HUES48 (cell line): ENCODE measurements at regions not wholly inside any gene's neighbourhood (a gene's known extent, or its start where the extent isn't known, plus 50 kb on each side); places are given as distances from the start of the nearest gene placed in this dataset.

ENCODE experiments used
- H3K27ac ChIP-seq: one replicate; pipeline ENCODE4 v1.7.0; 2013; ENCODE audit warnings: low read depth, low read length, inconsistent platforms
- H3K27me3 ChIP-seq: 2 replicates; pipeline ENCODE4 v1.6.1; 2013; ENCODE audit warnings: mild to moderate bottlenecking, low read length; ENCODE audit not compliant: control insufficient read depth, insufficient read depth
- H3K36me3 ChIP-seq: 2 replicates; pipeline ENCODE4 v1.6.1; 2013; ENCODE audit warnings: low read length; ENCODE audit not compliant: control insufficient read depth, insufficient read depth
- H3K4me1 ChIP-seq: 2 replicates; pipeline ENCODE4 v1.6.1; 2013; ENCODE audit warnings: mild to moderate bottlenecking, low read length; ENCODE audit not compliant: control insufficient read depth, insufficient read depth
- H3K4me3 ChIP-seq: 2 replicates; pipeline ENCODE4 v1.5.1; 2013; ENCODE audit warnings: mild to moderate bottlenecking, low read depth, low read length
- H3K9ac ChIP-seq: 2 replicates; pipeline ENCODE4 v1.6.1; 2013; ENCODE audit warnings: mild to moderate bottlenecking, low read depth, low read length, moderate library complexity
- H3K9me3 ChIP-seq: 2 replicates; pipeline ENCODE4 v1.6.1; 2013; ENCODE audit warnings: low read length; ENCODE audit not compliant: control insufficient read depth, insufficient read depth

DNA sequence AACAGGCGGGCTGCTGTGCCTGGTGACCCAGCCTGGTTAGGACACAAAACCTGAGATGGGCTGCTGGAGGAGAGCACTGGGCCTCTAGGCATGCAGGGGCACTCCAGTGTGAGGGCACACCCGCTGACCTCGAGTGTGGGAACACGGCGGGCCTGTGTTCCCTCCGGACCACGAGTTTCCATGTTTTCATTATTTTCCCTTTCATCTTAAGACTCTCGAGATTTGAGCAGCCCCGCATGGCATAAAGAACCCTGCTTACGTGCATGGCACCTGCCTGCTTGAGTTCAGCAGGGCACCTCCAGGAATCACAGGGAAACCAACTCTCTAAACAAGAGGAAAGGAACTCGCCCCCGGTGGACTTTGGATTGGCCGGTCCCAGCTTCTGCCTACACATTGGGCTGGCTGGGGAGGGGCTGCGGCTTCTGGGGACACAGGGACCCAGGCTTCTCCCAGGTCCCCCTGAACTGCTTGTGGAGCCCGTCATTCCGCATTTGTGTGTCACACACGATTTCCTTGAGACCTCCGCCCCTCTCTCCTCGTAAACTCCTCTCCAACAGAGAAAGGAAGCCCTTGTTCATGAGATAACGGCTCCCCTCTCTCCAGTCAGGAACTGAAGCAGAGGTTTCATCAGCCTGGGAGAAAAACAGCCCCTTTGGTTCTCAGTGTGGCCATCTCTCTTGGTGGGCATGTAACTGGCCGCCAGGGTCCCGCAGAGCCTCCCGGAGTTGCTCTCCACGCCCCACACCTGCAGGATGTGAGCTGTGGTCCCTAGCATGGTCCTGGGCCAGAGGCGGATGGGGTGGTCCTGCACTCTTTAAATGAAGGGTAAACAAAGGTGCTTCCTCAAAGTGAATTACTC is 181.8 kb downstream of the TTLL2 start:
- Histone ChIP-seq H3K27ac (no peak overlapping the region), H3K27me3 (no peaks in the 10 kb centered on the region), H3K4me1 (no peaks in the 10 kb centered on the region; the same call in 1 of the 2 replicates), H3K4me3 (no peak overlapping the region), H3K36me3 (no peaks in the 10 kb centered on the region), H3K9ac (no peak overlapping the region), H3K9me3 (no peaks in the 10 kb centered on the region)

DNA sequence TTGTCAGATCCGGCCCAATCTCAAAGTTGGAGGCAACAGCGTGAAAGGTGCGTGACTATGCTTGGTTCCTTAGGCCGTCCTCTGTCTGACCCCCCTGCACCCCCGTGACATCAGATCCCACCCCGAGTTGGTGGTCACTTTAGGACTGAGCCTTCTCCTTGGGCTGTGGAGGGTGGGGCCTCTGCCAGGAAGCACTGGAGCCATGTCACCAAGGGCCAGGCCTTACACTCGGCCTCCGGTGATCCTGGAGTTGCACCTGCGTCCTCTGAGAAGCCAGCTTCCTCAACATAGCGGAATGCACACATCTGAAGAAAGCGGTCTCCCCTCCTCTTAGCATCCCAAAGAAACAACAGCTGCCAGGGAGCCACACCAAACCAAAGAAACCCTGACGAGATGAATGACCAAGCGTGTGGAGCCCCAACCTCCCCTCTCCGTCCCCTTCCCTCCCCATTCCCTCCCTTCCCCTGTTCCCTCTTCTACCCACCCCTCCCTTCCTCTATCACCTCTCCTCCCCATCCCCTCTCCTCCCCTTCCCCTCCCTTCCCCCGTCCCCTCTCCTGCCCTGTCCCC is 182.6 kb downstream of the TTLL2 start:
- no peaks in the 10 kb centered on the region; the same call in 1 of the 2 replicates for H3K4me1 ChIP-seq
- H3K27me3 ChIP-seq, result no peaks in the 10 kb centered on the region
- no peaks in the 10 kb centered on the region for H3K9me3 ChIP-seq
- H3K4me3 ChIP-seq, result no peak overlapping the region
- H3K27ac ChIP-seq, result no peak overlapping the region
- H3K9ac ChIP-seq, result no peak overlapping the region
- H3K36me3 ChIP-seq, result no peaks in the 10 kb centered on the region

DNA sequence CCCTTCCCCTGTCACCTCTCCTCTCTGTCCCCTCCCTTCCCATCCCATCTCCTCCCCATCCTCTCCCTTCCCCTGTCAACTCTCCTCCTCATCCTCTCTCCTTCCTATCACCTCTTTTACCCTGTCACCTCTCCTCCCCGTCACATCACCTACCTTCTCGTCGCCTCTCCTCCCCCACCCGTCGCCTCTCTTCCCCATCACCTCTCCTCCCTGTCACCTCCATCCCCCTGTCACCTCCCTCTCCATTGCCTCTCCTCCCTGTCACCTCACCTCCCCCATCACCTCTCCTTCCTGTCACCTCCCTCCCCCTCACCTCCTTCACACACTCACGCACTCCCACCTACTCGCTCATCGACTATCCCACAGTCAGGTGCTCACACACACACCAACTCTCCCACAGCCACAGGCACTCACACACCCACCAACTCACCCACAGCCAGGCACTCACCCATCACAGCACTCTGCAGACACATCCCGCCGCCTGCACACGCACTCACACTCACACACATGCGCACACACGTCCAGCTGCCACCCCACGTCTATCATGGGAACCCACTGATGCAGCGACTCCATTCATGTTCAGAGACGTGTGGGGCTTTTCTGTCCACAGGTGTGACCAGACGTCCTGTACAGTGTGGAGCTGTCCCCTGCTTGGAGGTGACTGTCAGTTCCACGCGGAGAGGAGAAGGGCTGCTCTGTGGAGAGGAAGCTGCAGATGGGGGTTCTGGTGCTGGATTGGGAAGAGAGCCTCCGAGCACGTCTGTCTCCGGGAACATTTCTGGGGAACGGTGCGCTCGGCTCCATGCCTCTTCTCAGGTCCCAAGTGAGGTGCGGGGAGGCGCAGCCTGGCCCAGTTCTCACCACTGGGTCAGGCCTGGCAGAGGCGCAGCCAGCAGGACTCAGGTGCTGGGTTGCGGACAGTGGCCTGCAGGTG is 184.3 kb downstream of the TTLL2 start:
- no peaks in the 10 kb centered on the region for H3K36me3 ChIP-seq
- H3K27me3 ChIP-seq, result no peaks in the 10 kb centered on the region

DNA sequence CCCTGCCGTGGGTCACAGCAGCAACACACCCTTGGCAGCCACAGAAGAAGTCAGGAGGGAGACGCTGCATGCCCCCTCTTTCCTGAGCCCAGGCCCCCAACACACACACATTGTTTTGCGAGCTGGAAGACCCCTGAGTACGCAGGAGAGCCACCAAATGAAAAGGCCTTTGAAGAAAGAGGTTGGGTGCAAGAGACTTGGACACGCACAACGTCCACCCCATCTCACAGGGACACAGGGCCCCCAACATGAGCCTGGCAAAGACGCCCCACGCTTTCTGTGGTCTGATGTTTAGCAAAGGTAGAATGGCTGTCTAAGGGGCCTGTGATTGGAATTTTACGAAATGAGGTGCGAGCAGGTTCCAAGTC is 185.0 kb downstream of the TTLL2 start:
- Histone ChIP-seq H3K27me3 (no peaks in the 10 kb centered on the region), H3K36me3 (no peaks in the 10 kb centered on the region), H3K9ac (no peak overlapping the region), H3K4me3 (no peak overlapping the region), H3K9me3 (no peaks in the 10 kb centered on the region), H3K27ac (no peak overlapping the region), H3K4me1 (no peaks in the 10 kb centered on the region; the same call in 1 of the 2 replicates)

More for the DNA sequence above, 184.3 kb downstream of the TTLL2 start:
- H3K4me3 ChIP-seq, result no peak overlapping the region
- H3K9me3 ChIP-seq, result no peaks in the 10 kb centered on the region
- no peak overlapping the region for H3K9ac ChIP-seq
- no peaks in the 10 kb centered on the region; the same call in 1 of the 2 replicates for H3K4me1 ChIP-seq
- H3K27ac ChIP-seq, result no peak overlapping the region

DNA sequence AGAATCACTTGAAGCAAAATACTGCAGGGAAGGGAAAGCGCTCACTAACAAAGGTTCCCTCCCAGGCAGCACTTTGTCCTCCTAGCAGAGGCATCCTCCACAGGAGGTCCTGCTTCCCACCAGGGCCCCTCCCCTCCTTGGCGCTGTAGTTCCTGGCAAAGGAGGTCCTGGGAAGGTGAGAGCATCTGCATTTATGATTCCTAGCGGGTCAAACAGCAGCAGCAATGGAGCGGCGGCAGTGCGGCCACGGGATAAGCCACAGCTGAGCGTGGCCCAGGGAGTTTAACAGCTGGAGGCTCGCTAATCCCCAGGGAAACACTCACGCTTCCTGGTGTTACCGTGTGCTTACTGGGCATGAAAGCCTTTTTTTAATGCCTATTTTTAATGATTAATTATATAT is 185.8 kb downstream of the TTLL2 start:
- H3K27me3 ChIP-seq, result no peaks in the 10 kb centered on the region
- H3K9ac ChIP-seq, result no peak overlapping the region
- H3K9me3 ChIP-seq, result no peaks in the 10 kb centered on the region
- no peak overlapping the region for H3K27ac ChIP-seq
- no peaks in the 10 kb centered on the region; the same call in 1 of the 2 replicates for H3K4me1 ChIP-seq
- no peaks in the 10 kb centered on the region for H3K36me3 ChIP-seq
- no peak overlapping the region for H3K4me3 ChIP-seq

DNA sequence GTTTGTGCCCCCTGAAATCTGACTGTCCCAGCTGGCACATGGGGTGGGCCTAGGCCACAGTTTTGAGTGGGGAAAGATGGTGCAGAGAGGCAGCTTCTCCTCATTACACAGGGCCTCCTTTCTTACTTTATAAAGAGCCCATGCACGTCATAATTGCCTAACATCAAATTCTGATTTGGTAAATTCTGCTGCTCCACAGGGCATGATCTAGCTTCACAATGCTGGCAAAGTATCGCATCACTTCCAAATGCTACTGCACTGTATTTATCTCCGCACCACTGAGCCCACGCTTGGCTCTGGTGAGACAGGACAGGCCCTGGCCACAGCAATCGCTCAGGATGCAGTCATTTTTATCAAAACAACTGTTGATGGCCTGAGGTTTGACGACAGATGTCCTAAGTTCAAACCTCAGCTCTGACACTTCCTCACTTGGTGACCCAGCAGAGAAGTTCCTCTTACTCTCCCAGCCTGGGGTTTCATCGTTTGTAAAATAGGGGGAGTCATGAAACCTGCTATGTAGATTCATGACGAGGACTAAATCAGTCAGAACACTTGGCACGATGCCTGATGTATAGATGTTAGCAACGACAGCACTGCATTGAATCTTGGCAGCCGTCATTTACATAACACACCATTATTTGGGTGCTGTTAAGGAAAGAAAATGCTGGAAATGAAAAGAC is 187.9 kb downstream of the TTLL2 start:
- H3K4me3 ChIP-seq, result no peak overlapping the region
- no peaks in the 10 kb centered on the region for H3K36me3 ChIP-seq
- no peak overlapping the region for H3K27ac ChIP-seq
- no peaks in the 10 kb centered on the region for H3K27me3 ChIP-seq
- no peaks in the 10 kb centered on the region for H3K9me3 ChIP-seq
- H3K9ac ChIP-seq, result no peak overlapping the region
- no peaks in the 10 kb centered on the region; the same call in 1 of the 2 replicates for H3K4me1 ChIP-seq

DNA sequence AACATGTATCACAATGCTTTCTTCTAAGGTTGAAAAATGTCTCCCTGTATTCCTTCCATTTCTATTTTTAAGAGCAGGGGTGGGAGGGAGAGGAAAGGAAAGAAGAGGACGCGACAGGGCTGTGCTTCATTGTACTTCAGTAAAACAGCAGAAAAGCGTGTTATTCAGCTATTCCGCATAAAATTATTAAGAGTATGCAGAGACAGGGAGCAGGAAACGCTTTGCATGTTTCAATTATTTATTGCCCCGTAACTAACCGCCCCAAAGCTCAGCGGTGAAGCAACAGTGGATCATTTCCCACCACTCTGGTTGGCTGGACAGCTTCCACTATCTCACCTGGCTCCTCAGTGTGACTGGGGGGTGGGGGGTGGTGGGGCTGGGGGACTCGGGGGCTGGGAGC is 188.9 kb downstream of the TTLL2 start:
- Histone ChIP-seq H3K27me3 (no peaks in the 10 kb centered on the region), H3K9ac (no peak overlapping the region), H3K27ac (no peak overlapping the region), H3K4me1 (no peaks in the 10 kb centered on the region; the same call in 1 of the 2 replicates), H3K36me3 (no peaks in the 10 kb centered on the region), H3K4me3 (no peak overlapping the region), H3K9me3 (no peaks in the 10 kb centered on the region)

DNA sequence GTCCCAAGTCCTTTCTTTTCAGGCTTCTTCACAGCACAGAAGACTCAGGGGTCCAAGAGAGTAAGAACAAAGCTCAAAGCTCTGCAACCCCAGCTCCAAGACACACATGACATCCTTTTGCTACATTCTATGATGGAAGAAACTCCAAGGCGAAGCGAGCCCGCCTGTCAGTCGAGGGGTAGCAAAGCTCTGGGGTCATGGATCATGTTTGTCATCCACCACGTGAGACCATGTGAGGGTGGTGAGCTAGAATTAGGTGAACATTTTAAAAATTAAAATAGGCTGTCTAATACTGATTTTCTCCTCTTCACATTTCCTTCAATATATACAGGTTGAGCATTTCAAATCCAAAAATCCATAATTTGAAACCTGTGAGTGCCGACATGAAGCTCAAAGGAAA is 189.6 kb downstream of the TTLL2 start:
- Histone ChIP-seq H3K9me3 (no peaks in the 10 kb centered on the region), H3K36me3 (no peaks in the 10 kb centered on the region), H3K27me3 (no peaks in the 10 kb centered on the region), H3K4me3 (no peak overlapping the region), H3K9ac (no peak overlapping the region), H3K4me1 (no peaks in the 10 kb centered on the region; the same call in 1 of the 2 replicates), H3K27ac (no peak overlapping the region)

DNA sequence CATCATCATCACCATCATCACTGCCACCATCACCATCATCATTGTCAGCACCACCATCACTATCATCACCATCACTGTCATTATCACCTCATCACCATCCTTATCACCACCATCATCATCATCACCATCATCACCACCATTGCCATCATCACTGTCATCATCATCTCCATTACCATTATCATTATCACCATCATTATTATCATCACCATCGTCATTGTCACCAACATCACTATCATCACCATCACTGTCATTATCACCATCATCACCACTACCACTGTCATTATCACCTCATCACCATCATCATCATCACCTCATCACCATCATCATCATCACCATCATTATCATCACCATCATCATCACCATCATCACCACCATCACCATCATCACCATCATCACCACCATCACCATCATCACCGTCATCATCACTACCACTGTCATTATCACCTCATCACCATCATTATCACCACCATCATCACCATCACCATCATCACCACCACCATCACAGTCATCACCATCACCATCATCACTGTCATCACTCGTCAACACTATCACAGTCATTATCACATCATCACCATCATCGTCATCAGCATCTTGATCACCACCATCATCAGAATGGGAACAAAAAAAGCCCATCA is 191.1 kb downstream of the TTLL2 start:
- Histone ChIP-seq H3K4me1 (no peaks in the 10 kb centered on the region), H3K27ac (no peak overlapping the region), H3K9me3 (no peaks in the 10 kb centered on the region), H3K9ac (no peak overlapping the region), H3K4me3 (no peak overlapping the region), H3K36me3 (no peaks in the 10 kb centered on the region), H3K27me3 (no peaks in the 10 kb centered on the region)

DNA sequence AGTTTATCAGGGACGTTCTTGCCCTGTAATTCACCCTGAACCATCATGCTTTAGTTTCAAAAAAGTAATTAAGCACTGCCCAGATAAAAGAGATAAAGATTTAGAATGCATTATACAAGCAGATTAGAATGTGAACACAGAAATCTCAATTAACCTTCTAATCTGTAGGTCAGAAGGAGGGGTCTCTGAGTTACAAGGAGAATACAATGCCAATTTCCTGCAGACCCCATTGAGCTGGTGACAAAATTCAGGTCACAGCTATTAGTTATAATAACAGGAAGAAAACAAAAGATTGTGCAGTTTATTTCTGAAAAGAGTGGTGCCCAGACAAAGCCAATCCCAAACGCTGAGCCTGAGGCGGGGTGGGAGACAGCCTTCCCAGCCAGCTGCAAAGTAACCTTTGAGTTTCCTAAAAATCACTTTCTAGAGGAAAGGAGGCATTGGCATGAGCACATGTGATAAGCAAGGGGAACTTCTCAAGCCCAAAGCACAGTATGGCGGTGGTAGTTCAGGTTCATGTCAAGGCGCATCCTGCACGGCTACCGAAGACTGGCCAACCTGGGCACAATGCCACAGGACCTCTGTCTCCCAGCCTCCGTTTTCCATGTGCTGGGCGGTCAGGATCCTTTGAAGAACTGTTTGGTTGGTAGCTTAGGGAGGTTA is 192.5 kb downstream of the TTLL2 start:
- no peaks in the 10 kb centered on the region for H3K36me3 ChIP-seq
- H3K9ac ChIP-seq, result no peak overlapping the region
- no peaks in the 10 kb centered on the region for H3K27me3 ChIP-seq
- H3K4me3 ChIP-seq, result no peak overlapping the region
- no peak overlapping the region for H3K27ac ChIP-seq
- no peaks in the 10 kb centered on the region for H3K4me1 ChIP-seq
- no peaks in the 10 kb centered on the region for H3K9me3 ChIP-seq
